Loucy (cell line): ENCODE measurements at regions not wholly inside any gene's neighbourhood (a gene's known extent, or its start where the extent isn't known, plus 50 kb on each side); places are given as distances from the start of the nearest gene placed in this dataset.

Source experiments
- H2AFZ ChIP-seq: fragments of 200-600 bp; sonication (generic); 2 replicates; pipeline ENCODE4 v1.6.0; 2016; ENCODE audit warnings: antibody characterized with exemption, mild to moderate bottlenecking, low read length, moderate library complexity
- H3F3A ChIP-seq: fragments of 200-600 bp; 2 replicates; pipeline ENCODE4 v1.6.0; 2016; ENCODE audit warnings: antibody characterized with exemption, low read depth, mild to moderate bottlenecking
- H3K27me3 ChIP-seq: fragments of 200-600 bp; sonication (generic); 2 replicates; pipeline ENCODE4 v1.6.1; 2014; ENCODE audit warnings: low read length, mild to moderate bottlenecking; ENCODE audit not compliant: insufficient read depth, poor library complexity, severe bottlenecking
- H3K36me3 ChIP-seq: fragments of 200-600 bp; sonication (generic); 2 replicates; pipeline ENCODE4 v1.6.1; 2016; ENCODE audit warnings: low read length; ENCODE audit not compliant: insufficient read depth
- H3K4me1 ChIP-seq: fragments of 200-600 bp; sonication (generic); 2 replicates; pipeline ENCODE4 v1.5.1; 2014; ENCODE audit warnings: low read length, mild to moderate bottlenecking; ENCODE audit not compliant: insufficient read depth, poor library complexity, severe bottlenecking
- H3K4me2 ChIP-seq: fragments of 200-600 bp; sonication (generic); 2 replicates; pipeline ENCODE4 v1.6.0; 2014; ENCODE audit warnings: antibody characterized with exemption, low read length, low read depth, mild to moderate bottlenecking; ENCODE audit not compliant: poor library complexity, severe bottlenecking
- H3K4me3 ChIP-seq: fragments of 200-600 bp; sonication (generic); 2 replicates; pipeline ENCODE4 v1.5.1; 2014; ENCODE audit warnings: low read length, mild to moderate bottlenecking, mixed read lengths; ENCODE audit not compliant: poor library complexity, severe bottlenecking
- H3K79me2 ChIP-seq: fragments of 200-600 bp; sonication (generic); 2 replicates; pipeline ENCODE4 v1.6.1; 2014; ENCODE audit warnings: low read length; ENCODE audit not compliant: insufficient read depth
- H3K9ac ChIP-seq: fragments of 200-600 bp; sonication (generic); 2 replicates; pipeline ENCODE4 v1.6.0; 2014; ENCODE audit warnings: mild to moderate bottlenecking, low read depth, low read length, moderate library complexity; ENCODE audit not compliant: poor library complexity, severe bottlenecking
- H3K9me2 ChIP-seq: fragments of 200-600 bp; sonication (generic); replicated peaks from 2 replicates; pipeline ENCODE4 v1.6.1; 2016; ENCODE audit warnings: low read depth, low read length, mixed read lengths
- H3K9me3 ChIP-seq: fragments of 200-600 bp; sonication (generic); 2 replicates; pipeline ENCODE4 v1.6.1; 2014; ENCODE audit warnings: mild to moderate bottlenecking, antibody characterized with exemption, low read length, low read depth; ENCODE audit not compliant: insufficient read depth
- H4K20me1 ChIP-seq: fragments of 200-600 bp; sonication (generic); 2 replicates; pipeline ENCODE4 v1.6.0; 2014; ENCODE audit warnings: antibody characterized with exemption, low read length, mild to moderate bottlenecking; ENCODE audit not compliant: insufficient read depth, poor library complexity, severe bottlenecking
- CTCF ChIP-seq: fragments of 200-600 bp; sonication (generic); conservative IDR thresholded peaks from 2 replicates; pipeline ENCODE4 v1.5.1; 2014; ENCODE audit warnings: mild to moderate bottlenecking, antibody characterized with exemption, low read length
- EZH2phosphoT487 ChIP-seq: fragments of 200-600 bp; IDR thresholded peaks from 2 replicates; pipeline ENCODE4 v1.6.1; 2018; ENCODE audit warnings: antibody characterized with exemption, mild to moderate bottlenecking, moderate library complexity, borderline replicate concordance

DNA sequence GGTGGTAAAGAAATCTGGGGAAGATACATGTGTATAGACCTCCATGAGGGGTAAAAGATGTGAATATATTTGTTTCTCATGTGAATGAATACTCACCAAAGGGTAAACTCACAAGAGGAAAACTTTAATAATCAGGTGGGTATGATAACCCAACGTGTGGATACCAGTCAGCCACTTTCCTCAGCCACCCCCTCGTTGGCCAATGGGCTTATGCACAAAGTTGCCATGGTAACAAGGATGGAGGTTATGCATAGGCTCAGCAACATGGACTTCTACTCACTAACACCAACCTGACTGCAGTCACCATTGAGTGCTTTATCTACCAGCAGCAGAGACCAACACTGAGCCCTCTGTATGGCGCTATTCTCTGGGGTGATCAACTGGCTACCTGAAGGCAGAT is 424.4 kb downstream of the DUSP10 start:
- H3K4me1 ChIP-seq: no peaks in the 10 kb centered on the region
- no peaks in the 10 kb centered on the region for H3K9me3 ChIP-seq
- no peak overlapping the region for H3K4me2 ChIP-seq
- no peaks in the 10 kb centered on the region for H4K20me1 ChIP-seq
- no peaks in the 10 kb centered on the region for H3K27me3 ChIP-seq
- no peaks in the 10 kb centered on the region for H3K9me2 ChIP-seq
- no peak overlapping the region for H3K4me3 ChIP-seq
- no peaks in the 10 kb centered on the region for H3F3A ChIP-seq
- TF ChIP-seq CTCF: no peak
- TF ChIP-seq EZH2phosphoT487: no peak
- H2AFZ ChIP-seq: no peak overlapping the region
- no peaks in the 10 kb centered on the region for H3K36me3 ChIP-seq
- H3K9ac ChIP-seq: no peak overlapping the region
- no peaks in the 10 kb centered on the region for H3K79me2 ChIP-seq

DNA sequence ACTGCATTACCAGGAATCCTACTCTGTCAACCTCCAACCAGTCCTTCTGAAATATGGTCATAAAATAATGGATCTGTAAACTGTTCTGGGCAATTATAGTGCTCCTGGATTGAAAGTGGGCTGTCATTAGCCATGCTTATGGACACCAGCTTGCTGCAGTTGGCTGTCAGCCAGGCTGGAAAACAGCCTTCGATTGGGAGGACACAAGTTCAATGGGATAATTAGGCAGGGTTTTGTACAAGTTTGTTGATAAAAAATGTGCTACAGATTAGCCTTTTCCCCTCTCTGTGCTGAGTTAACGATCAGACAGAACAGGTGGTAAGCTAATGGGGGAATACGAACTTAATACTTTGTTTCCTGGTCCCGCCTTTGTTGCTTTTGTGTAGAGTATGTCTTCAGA is 413.9 kb downstream of the DUSP10 start:
- no peak for TF ChIP-seq CTCF
- TF ChIP-seq EZH2phosphoT487: no peak
- H3K9me2 ChIP-seq: no peaks in the 10 kb centered on the region
- no peaks in the 10 kb centered on the region for H3K36me3 ChIP-seq
- no peak overlapping the region for H3K4me3 ChIP-seq
- no peaks in the 10 kb centered on the region for H3K27me3 ChIP-seq
- H2AFZ ChIP-seq: no peak overlapping the region
- H3K4me1 ChIP-seq: no peaks in the 10 kb centered on the region
- no peaks in the 10 kb centered on the region for H3F3A ChIP-seq
- no peaks in the 10 kb centered on the region; the same call in 1 of the 2 replicates for H3K9me3 ChIP-seq
- H4K20me1 ChIP-seq: no peaks in the 10 kb centered on the region
- no peaks in the 10 kb centered on the region for H3K79me2 ChIP-seq
- no peak overlapping the region for H3K4me2 ChIP-seq
- no peak overlapping the region for H3K9ac ChIP-seq

DNA sequence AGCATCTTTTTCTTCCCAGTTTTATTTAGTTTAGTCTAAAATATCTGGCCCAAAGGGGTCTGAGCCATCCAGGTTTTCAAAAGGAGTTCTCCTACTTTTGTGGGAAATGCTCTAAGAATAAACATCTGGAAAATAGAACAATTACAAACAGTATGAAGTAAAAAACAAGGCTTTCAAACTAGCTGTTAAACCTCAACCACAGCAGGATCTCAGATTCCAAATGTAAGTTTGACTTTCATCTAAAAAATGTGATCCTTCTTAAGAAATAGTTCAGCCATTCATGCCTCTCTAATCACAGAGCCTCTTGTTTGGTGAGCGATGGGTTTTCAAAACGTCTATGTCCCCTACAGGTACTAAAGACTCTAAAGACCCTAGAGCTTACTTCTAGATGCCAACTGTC is 413.5 kb downstream of the DUSP10 start:
- H3K36me3 ChIP-seq: no peaks in the 10 kb centered on the region
- TF ChIP-seq CTCF (no peak), EZH2phosphoT487 (no peak)

More for the DNA sequence above, 413.5 kb downstream of the DUSP10 start:
- Histone ChIP-seq H3K79me2 (no peaks in the 10 kb centered on the region), H3K4me3 (no peak overlapping the region), H2AFZ (no peak overlapping the region), H3K4me1 (no peaks in the 10 kb centered on the region), H3K4me2 (no peak overlapping the region), H3K27me3 (no peaks in the 10 kb centered on the region), H4K20me1 (no peaks in the 10 kb centered on the region), H3K9me2 (no peaks in the 10 kb centered on the region), H3F3A (no peaks in the 10 kb centered on the region), H3K9ac (no peak overlapping the region), H3K9me3 (no peaks in the 10 kb centered on the region; the same call in 1 of the 2 replicates)
